ENCODE measurements at regions not wholly inside any gene's neighbourhood (a gene's known extent, or its start where the extent isn't known, plus 50 kb on each side); places are given as distances from the start of the nearest gene placed in this dataset.
"Not testable (repeated sequence)": the region's sequence is repeated elsewhere in the genome, so short reads cannot be mapped to it uniquely, and the experiment has no call there.

GRCh38 chr4:82267506-82267905 is 106.3 kb downstream of the HNRNPD start:
- no peak overlapping the region for H3K4me3 ChIP-seq (ENCODE audit: low read length)
- TF ChIP-seq ZNF274 (IDR thresholded peaks at IDR 0.05; ENCODE audit: low read depth, low read length): no peak

- TF ChIP-seq ZNF274 (IDR thresholded peaks at IDR 0.05; ENCODE audit: low read depth, low read length): no peak
These were observed 107.4 kb downstream of the HNRNPD start for GRCh38 chr4:82266345-82266744.

GRCh38 chr4:82261084-82261483 is 112.7 kb downstream of the HNRNPD start:
- TF ChIP-seq ZNF274 (IDR thresholded peaks at IDR 0.05; ENCODE audit: low read depth, low read length): no peak

More at GRCh38 chr4:82266345-82266744, 107.4 kb downstream of the HNRNPD start:
- no peak overlapping the region for H3K4me3 ChIP-seq (ENCODE audit: low read length)

GRCh38 chr4:82260632-82261031 is 113.2 kb downstream of the HNRNPD start:
- no peak overlapping the region for H3K4me3 ChIP-seq (ENCODE audit: low read length)
- no peak for TF ChIP-seq ZNF274 (IDR thresholded peaks at IDR 0.05; ENCODE audit: low read depth, low read length)

More at GRCh38 chr4:82261084-82261483, 112.7 kb downstream of the HNRNPD start:
- H3K4me3 ChIP-seq (ENCODE audit: low read length): no peak overlapping the region

- H3K4me3 ChIP-seq (ENCODE audit: low read length): no peak overlapping the region
- TF ChIP-seq ZNF274 (IDR thresholded peaks at IDR 0.05; ENCODE audit: low read depth, low read length): no peak
These were observed 117.1 kb downstream of the HNRNPD start for GRCh38 chr4:82256718-82257117.

GRCh38 chr4:82255657-82256056 is 118.1 kb downstream of the HNRNPD start:
- TF ChIP-seq ZNF274 (IDR thresholded peaks at IDR 0.05; ENCODE audit: low read depth, low read length): no peak
- H3K4me3 ChIP-seq (ENCODE audit: low read length): no peak overlapping the region

- no peak overlapping the region for H3K4me3 ChIP-seq (ENCODE audit: low read length)
- TF ChIP-seq ZNF274 (IDR thresholded peaks at IDR 0.05; ENCODE audit: low read depth, low read length): no peak
These were observed 124.7 kb downstream of the HNRNPD start for GRCh38 chr4:82248903-82249632.

- no peak overlapping the region for H3K4me3 ChIP-seq (ENCODE audit: low read length)
- no peak for TF ChIP-seq ZNF274 (IDR thresholded peaks at IDR 0.05; ENCODE audit: low read depth, low read length)
These were observed 126.2 kb downstream of the HNRNPD start for GRCh38 chr4:82247629-82248028.

GRCh38 chr4:82247171-82247570 is 126.6 kb downstream of the HNRNPD start:
- H3K4me3 ChIP-seq (ENCODE audit: low read length): no peak overlapping the region
- TF ChIP-seq ZNF274 (IDR thresholded peaks at IDR 0.05; ENCODE audit: low read depth, low read length): no peak

- no peak for TF ChIP-seq ZNF274 (IDR thresholded peaks at IDR 0.05; ENCODE audit: low read depth, low read length)
- no peak overlapping the region for H3K4me3 ChIP-seq (ENCODE audit: low read length)
These were observed 132.3 kb downstream of the HNRNPD start for GRCh38 chr4:82241534-82241933.

GRCh38 chr4:82240410-82240809 is 133.4 kb downstream of the HNRNPD start:
- H3K4me3 ChIP-seq (ENCODE audit: low read length): no peak overlapping the region
- TF ChIP-seq ZNF274 (IDR thresholded peaks at IDR 0.05; ENCODE audit: low read depth, low read length): no peak

GRCh38 chr4:82237142-82237541 is 136.6 kb downstream of the HNRNPD start:
- not testable (repeated sequence) for H3K4me3 ChIP-seq (ENCODE audit: low read length)

- no peak for TF ChIP-seq ZNF274 (IDR thresholded peaks at IDR 0.05; ENCODE audit: low read depth, low read length)
- no peak overlapping the region for H3K4me3 ChIP-seq (ENCODE audit: low read length)
These were observed 138.4 kb downstream of the HNRNPD start for GRCh38 chr4:82235346-82235745.

- H3K4me3 ChIP-seq (ENCODE audit: low read length): no peak overlapping the region
- no peak for TF ChIP-seq ZNF274 (IDR thresholded peaks at IDR 0.05; ENCODE audit: low read depth, low read length)
These were observed 140.9 kb downstream of the HNRNPD start for GRCh38 chr4:82232891-82233290.

- TF ChIP-seq ZNF274 (IDR thresholded peaks at IDR 0.05; ENCODE audit: low read depth, low read length): no peak
- no peak overlapping the region for H3K4me3 ChIP-seq (ENCODE audit: low read length)
These were observed 142.0 kb downstream of the HNRNPD start for GRCh38 chr4:82231806-82232205.

- no peak overlapping the region for H3K4me3 ChIP-seq (ENCODE audit: low read length)
- TF ChIP-seq ZNF274 (IDR thresholded peaks at IDR 0.05; ENCODE audit: low read depth, low read length): no peak
These were observed 143.5 kb downstream of the HNRNPD start for GRCh38 chr4:82230306-82230705.

All from GM08714 (cell line).